ENCODE measurements at regions not wholly inside any gene's neighbourhood (a gene's known extent, or its start where the extent isn't known, plus 50 kb on each side); places are given as distances from the start of the nearest gene placed in this dataset.

DNA sequence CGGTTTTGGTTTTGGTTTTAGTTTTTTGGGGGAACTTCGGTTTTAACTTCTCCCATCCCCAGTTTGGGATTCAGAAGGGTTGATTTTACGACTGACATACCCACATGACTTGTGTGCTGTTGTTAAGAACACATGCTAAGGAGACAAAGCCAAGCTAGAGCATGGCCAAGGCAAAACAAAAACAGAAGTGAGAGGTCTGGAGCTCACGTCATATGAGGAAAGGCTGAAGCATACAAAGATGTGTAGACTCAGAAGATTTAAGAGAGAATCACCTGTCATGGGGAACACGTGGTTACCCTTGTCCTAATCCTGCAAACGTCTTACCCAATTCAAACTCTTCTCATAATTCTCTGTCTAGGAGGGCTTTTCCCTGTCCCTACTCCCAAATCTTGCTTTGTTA lies 465.0 kb downstream of the FAM181B start:
- TF ChIP-seq, protein P1, sequence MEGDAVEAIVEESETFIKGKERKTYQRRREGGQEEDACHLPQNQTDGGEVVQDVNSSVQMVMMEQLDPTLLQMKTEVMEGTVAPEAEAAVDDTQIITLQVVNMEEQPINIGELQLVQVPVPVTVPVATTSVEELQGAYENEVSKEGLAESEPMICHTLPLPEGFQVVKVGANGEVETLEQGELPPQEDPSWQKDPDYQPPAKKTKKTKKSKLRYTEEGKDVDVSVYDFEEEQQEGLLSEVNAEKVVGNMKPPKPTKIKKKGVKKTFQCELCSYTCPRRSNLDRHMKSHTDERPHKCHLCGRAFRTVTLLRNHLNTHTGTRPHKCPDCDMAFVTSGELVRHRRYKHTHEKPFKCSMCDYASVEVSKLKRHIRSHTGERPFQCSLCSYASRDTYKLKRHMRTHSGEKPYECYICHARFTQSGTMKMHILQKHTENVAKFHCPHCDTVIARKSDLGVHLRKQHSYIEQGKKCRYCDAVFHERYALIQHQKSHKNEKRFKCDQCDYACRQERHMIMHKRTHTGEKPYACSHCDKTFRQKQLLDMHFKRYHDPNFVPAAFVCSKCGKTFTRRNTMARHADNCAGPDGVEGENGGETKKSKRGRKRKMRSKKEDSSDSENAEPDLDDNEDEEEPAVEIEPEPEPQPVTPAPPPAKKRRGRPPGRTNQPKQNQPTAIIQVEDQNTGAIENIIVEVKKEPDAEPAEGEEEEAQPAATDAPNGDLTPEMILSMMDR (conservative IDR thresholded peaks at IDR 0.05; ENCODE audit: low read depth, low read length) = no peak
- TF ChIP-seq CEBPB (IDR thresholded peaks at IDR 0.05; ENCODE audit: low read depth, low read length) (no peak), NFE2L2 (IDR thresholded peaks at IDR 0.05; ENCODE audit: low read depth, low read length) (no peak), POLR2A (IDR thresholded peaks at IDR 0.05; ENCODE audit: low read depth, low read length) (no peak), RCOR1 (IDR thresholded peaks at IDR 0.05; ENCODE audit: insufficient replicate concordance, low read length) (no peak), CHD1 (IDR thresholded peaks at IDR 0.05; ENCODE audit: low read depth, low read length) (no peak), BHLHE40 (IDR thresholded peaks at IDR 0.05; ENCODE audit: low read depth, low read length) (no peak), RAD21 (IDR thresholded peaks at IDR 0.05; ENCODE audit: low read length) (no peak), FOS (IDR thresholded peaks at IDR 0.05; ENCODE audit: low read depth, low read length) (no peak), RFX5 (IDR thresholded peaks at IDR 0.05; ENCODE audit: low read depth, low read length) (no peak), MXI1 (IDR thresholded peaks at IDR 0.05; ENCODE audit: borderline replicate concordance, low read depth, low read length) (no peak), SMC3 (IDR thresholded peaks at IDR 0.05; ENCODE audit: low read depth, low read length) (no peak)
- TF ChIP-seq, protein P2, sequence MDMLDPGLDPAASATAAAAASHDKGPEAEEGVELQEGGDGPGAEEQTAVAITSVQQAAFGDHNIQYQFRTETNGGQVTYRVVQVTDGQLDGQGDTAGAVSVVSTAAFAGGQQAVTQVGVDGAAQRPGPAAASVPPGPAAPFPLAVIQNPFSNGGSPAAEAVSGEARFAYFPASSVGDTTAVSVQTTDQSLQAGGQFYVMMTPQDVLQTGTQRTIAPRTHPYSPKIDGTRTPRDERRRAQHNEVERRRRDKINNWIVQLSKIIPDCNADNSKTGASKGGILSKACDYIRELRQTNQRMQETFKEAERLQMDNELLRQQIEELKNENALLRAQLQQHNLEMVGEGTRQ (IDR thresholded peaks at IDR 0.05; ENCODE audit: low read depth, low read length) = no peak
